Psoas muscle (tissue), 7 donors: ENCODE measurements at regions not wholly inside any gene's neighbourhood (a gene's known extent, or its start where the extent isn't known, plus 50 kb on each side); places are given as distances from the start of the nearest gene placed in this dataset.

Experiments
- ATAC-seq, 4 donors: fragments of 200-7000 bp; cut with Tn5 transposase; one replicate each; pipeline ENCODE4 v1.9.1; 2020; ENCODE audit warnings: moderate library complexity in 3 of 4, mild to moderate bottlenecking in 2 of 4
- DNase-seq, 2 donors: peaks; one replicate each; pipeline ENCODE4 v3.0.0-alpha.2; 2020
- H3K27ac ChIP-seq: fragments of 200-600 bp; one replicate; pipeline ENCODE4 v1.8.0; 2022
- H3K27me3 ChIP-seq, 3 donors: fragments of 200-600 bp in 1 of 3; one replicate each; pipeline versions ENCODE4 v1.6.1 to v1.8.0; 2013 to 2022; ENCODE audit warnings: low read length in 2 of 3, mild to moderate bottlenecking in 2 of 3, moderate library complexity in 1 of 3; ENCODE audit not compliant: insufficient read depth in 3 of 3
- H3K36me3 ChIP-seq, 2 donors: fragments of 200-600 bp in 1 of 2; one replicate each; pipeline versions ENCODE4 v1.6.1 to v1.8.0; 2013 to 2022; ENCODE audit warnings: low read depth in 1 of 2, mild to moderate bottlenecking in 1 of 2, moderate library complexity in 1 of 2; ENCODE audit not compliant: insufficient read depth in 1 of 2
- H3K4me1 ChIP-seq: fragments of 200-600 bp; one replicate; pipeline ENCODE4 v1.8.0; 2022
- H3K4me3 ChIP-seq: fragments of 200-600 bp; one replicate; pipeline ENCODE4 v1.8.0; 2022; ENCODE audit warnings: mild to moderate bottlenecking
- H3K9me3 ChIP-seq: fragments of 200-600 bp; one replicate; pipeline ENCODE4 v1.8.0; 2022
- CTCF ChIP-seq: fragments of 200-600 bp; IDR thresholded peaks from one replicate; pipeline ENCODE4 v1.8.0; 2022; ENCODE audit warnings: antibody characterized with exemption
- WGBS, 3 donors: extraction: QIAGEN DNeasy Blood & Tissue Kit; methylation state at CpG; one replicate each; pipeline versions ENCODE4 v1.1.6 to v1.1.7; 2013; 5-methylcytosine and 5-hydroxymethylcytosine counted together
- intact Hi-C, 2 donors: fragments of 100-400 bp; cut with DNase I; formaldehyde crosslinking; loops; one replicate each; pipeline versions ENCODE4 v1.11.0 to v1.14.2; 2022
- donor health status: healthy with polysubstance abuse.
- donor health status: DM: no; HTN: no; CAD: no; lungs with moderate emphysema.
- donor health status: Bipolar disorder and iron deficiency.
- donor health status: healthy.
- donor health status: DM: yes; HTN: yes; CAD: no.
- donor health status: DM: no; HTN: no; CAD: no.
- donor health status: DM: yes; HTN: yes; CAD: no.

- Histone ChIP-seq H3K4me1 (no peaks in the 10 kb centered on the region), H3K27me3 (peaks cover 0 to 1% (median 0%) of the 10 kb centered on the region in 3 donors), H3K27ac (no peak overlapping the region), H3K4me3 (no peak overlapping the region), H3K9me3 (no peaks in the 10 kb centered on the region), H3K36me3 (no peaks in the 10 kb centered on the region)
- intact Hi-C loops: no loop called here
- ATAC-seq: no peak
- no peak for TF ChIP-seq CTCF
- no peak for DNase-seq
- 40 to 47% (median 44%) methylated on average over 12 of the region's 12 CpGs for WGBS, 3 donors
These were observed 849.1 kb upstream of the SALL3 start for GRCh38 chr18:78130232-78131195.

GRCh38 chr18:78133729-78134128 is 845.9 kb upstream of the SALL3 start:
- H3K4me1 ChIP-seq: no peaks in the 10 kb centered on the region
- no peak overlapping the region for H3K4me3 ChIP-seq
- H3K27me3 ChIP-seq: no peaks in the 10 kb centered on the region
- no peaks in the 10 kb centered on the region for H3K9me3 ChIP-seq
- intact Hi-C loops: no loop called here
- WGBS, 3 donors: 77 to 81% (median 80%) methylated on average over 7 of the region's 7 CpGs
- no peak for ATAC-seq
- no peaks in the 10 kb centered on the region for H3K36me3 ChIP-seq
- no peak for DNase-seq
- no peak overlapping the region for H3K27ac ChIP-seq
- no peak for TF ChIP-seq CTCF

- Histone ChIP-seq H3K27me3 (no peaks in the 10 kb centered on the region), H3K27ac (no peak overlapping the region), H3K4me1 (no peaks in the 10 kb centered on the region), H3K4me3 (no peak overlapping the region), H3K36me3 (no peaks in the 10 kb centered on the region), H3K9me3 (no peaks in the 10 kb centered on the region)
- no peak for DNase-seq
- ATAC-seq: no peak
- no peak for TF ChIP-seq CTCF
- WGBS, 3 donors: 77 to 81% (median 80%) methylated on average over 6 of the region's 6 CpGs
- intact Hi-C loops: no loop called here
These were observed 842.6 kb upstream of the SALL3 start for GRCh38 chr18:78136986-78137385.

- H3K27ac ChIP-seq: no peak overlapping the region
- H3K4me3 ChIP-seq: no peak overlapping the region
- no peaks in the 10 kb centered on the region for H3K9me3 ChIP-seq
- ATAC-seq: no peak
- H3K36me3 ChIP-seq: no peaks in the 10 kb centered on the region
- no peaks in the 10 kb centered on the region for H3K4me1 ChIP-seq
- H3K27me3 ChIP-seq: no peaks in the 10 kb centered on the region
- intact Hi-C loops: no loop called here
- DNase-seq: no peak
- no peak for TF ChIP-seq CTCF
- 46 to 49% (median 48%) methylated on average over 11 of the region's 11 CpGs for WGBS, 3 donors
These were observed 840.6 kb upstream of the SALL3 start for GRCh38 chr18:78138983-78139496.
